ENCODE measurements at regions not wholly inside any gene's neighbourhood (a gene's known extent, or its start where the extent isn't known, plus 50 kb on each side); places are given as distances from the start of the nearest gene placed in this dataset.

DNA sequence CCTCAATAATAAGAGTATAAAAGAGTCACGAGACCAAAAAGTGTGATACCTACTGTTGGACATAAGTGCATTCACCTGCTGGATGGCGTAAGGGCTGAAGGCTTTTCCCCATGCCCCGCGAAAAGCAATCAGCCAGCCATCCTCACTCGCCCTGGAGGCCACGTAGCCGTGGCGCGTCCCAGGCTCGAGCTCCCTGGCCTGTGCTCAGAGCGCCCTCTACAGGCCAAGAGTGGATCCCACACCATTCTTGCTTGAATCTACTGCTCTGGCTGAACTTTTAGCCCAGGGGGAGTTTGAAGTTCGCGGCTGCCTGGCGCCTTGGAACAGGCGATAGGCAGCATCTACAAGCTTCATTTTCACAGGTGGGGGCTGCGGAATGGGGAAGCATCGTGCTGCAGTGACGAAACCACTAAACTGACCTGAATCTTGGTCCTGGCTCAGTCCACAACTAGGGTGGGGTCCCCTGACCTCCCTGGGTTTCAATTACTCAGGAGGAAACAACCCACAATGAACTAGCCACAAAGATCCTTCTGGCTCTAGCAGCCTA is 70.3 kb upstream of the SERBP1 start (continued):
- TF ChIP-seq RAD21 (IDR thresholded peaks at IDR 0.05 in 1 of 2, conservative IDR thresholded peaks at IDR 0.05 in 1 of 2; ENCODE audit: low read depth in 2 of 2, low read length in 2 of 2) (peak; percentile 100), NANOG (IDR thresholded peaks at IDR 0.05; ENCODE audit: insufficient read depth, low read depth, low read length, poor library complexity, severe bottlenecking) (peak; percentile 87), BACH1 (IDR thresholded peaks at IDR 0.05; ENCODE audit: low read length) (peak; percentile 66), RFX5 (IDR thresholded peaks at IDR 0.05; ENCODE audit: borderline replicate concordance, low read depth, low read length) (0 out of 2 replicates have a peak, but pooled peaks have one; percentile 27)

All from H1 (cell line).